HepG2 (cell line): ENCODE measurements at regions not wholly inside any gene's neighbourhood (a gene's known extent, or its start where the extent isn't known, plus 50 kb on each side); places are given as distances from the start of the nearest gene placed in this dataset.

ENCODE experiments used
- ATAC-seq: fragments of 200-7000 bp; cut with Tn5 transposase; 3 replicates; pipeline ENCODE4 v1.9.1; 2020; ENCODE audit warnings: mild to moderate bottlenecking, moderate library complexity
- BruUV-seq: library from RNA; stranded (reverse); fragments of 400-500 nt; replicated peaks from 2 replicates; lab custom pipeline; 2021; lab: Mats Ljungman, UMichigan
- CTCF ChIA-PET: fragments of 300-600 bp; formaldehyde crosslinking; extraction: SDS; loops from one replicate; lab custom pipeline; 2021; ENCODE audit warnings: low total read pairs, inconsistent platforms, low intra/inter-chr PET ratio; lab: Yijun Ruan, JAX
- POLR2A ChIA-PET: fragments of 350-600 bp; sonication (Branson Sonifier 250); formaldehyde crosslinking; loops from one replicate; lab custom pipeline; 2020; ENCODE audit warnings: antibody characterized with exemption, inconsistent platforms; lab: Yijun Ruan, JAX
- DNase-seq: peaks from one replicate; pipeline ENCODE4 v3.0.0-alpha.2; 2015; ENCODE audit warnings: low spot score
- FAIRE-seq: peaks from 3 replicates; lab custom pipeline; 2011; peaks lifted over from hg19 to GRCh38; lab: Jason Lieb, UNC
- H2AFZ ChIP-seq: one replicate; pipeline ENCODE4 v1.6.1; 2011; ENCODE audit warnings: low read length, inconsistent platforms
- H3K27ac ChIP-seq: fragments of 300-600 bp; 3 replicates; pipeline ENCODE4 v1.8.0; 2011; ENCODE audit warnings: mixed run types, mild to moderate bottlenecking, mixed read lengths, low read length, inconsistent platforms; ENCODE audit not compliant: insufficient read depth; ENCODE audit errors: extremely low read length
- H3K27me3 ChIP-seq, 2 experiments: fragments of 200-600 bp in 1 of 2; 2 replicates in 1 of 2; 3 replicates in 1 of 2; pipeline versions ENCODE4 v1.6.0 to v1.8.0; 2011; ENCODE audit warnings: low read length in 2 of 2, mild to moderate bottlenecking in 2 of 2, moderate library complexity in 2 of 2, inconsistent platforms in 1 of 2; ENCODE audit not compliant: insufficient read depth in 2 of 2, control insufficient read depth in 1 of 2
- H3K36me3 ChIP-seq, 2 experiments: fragments of 200-600 bp in 1 of 2; replicated peaks in 1 of 2; 2 replicates in 1 of 2; 3 replicates in 1 of 2; pipeline versions ENCODE4 v1.5.1 to v1.8.0; 2011; ENCODE audit warnings: low read length in 2 of 2, inconsistent platforms in 1 of 2; ENCODE audit not compliant: insufficient read depth in 2 of 2, control insufficient read depth in 1 of 2
- H3K4me1 ChIP-seq: 2 replicates; pipeline ENCODE4 v1.5.1; 2012; ENCODE audit warnings: low read length, inconsistent platforms; ENCODE audit not compliant: insufficient read depth
- H3K4me2 ChIP-seq: 2 replicates; pipeline ENCODE4 v1.6.0; 2011; ENCODE audit warnings: low read depth, low read length, inconsistent platforms
- H3K4me3 ChIP-seq, 3 experiments: fragments of 200-600 bp in 1 of 3; sonication (generic), shearing (Covaris generic) in 1 of 3; replicated peaks in 1 of 3; 2 replicates each; pipeline ENCODE4 v1.5.1; 2011 to 2016; ENCODE audit warnings: low read length in 3 of 3, inconsistent platforms in 2 of 3, low read depth in 2 of 3, mild to moderate bottlenecking in 2 of 3, control low read depth in 1 of 3, mixed read lengths in 1 of 3; ENCODE audit not compliant: insufficient read depth in 1 of 3
- H3K79me2 ChIP-seq: one replicate; pipeline ENCODE4 v1.6.1; 2011; ENCODE audit warnings: low read length, inconsistent platforms; ENCODE audit not compliant: insufficient read depth
- H3K9ac ChIP-seq: 2 replicates; pipeline ENCODE4 v1.6.0; 2011; ENCODE audit warnings: mild to moderate bottlenecking, low read depth, low read length, inconsistent platforms; ENCODE audit not compliant: insufficient read depth
- H3K9me3 ChIP-seq: 2 replicates; pipeline ENCODE4 v1.5.1; 2012; ENCODE audit warnings: mild to moderate bottlenecking, low read length
- H4K20me1 ChIP-seq: 2 replicates; pipeline ENCODE4 v1.6.0; 2011; ENCODE audit warnings: inconsistent platforms, mild to moderate bottlenecking, low read length, moderate library complexity; ENCODE audit not compliant: insufficient read depth
- CBFB ChIP-seq: sonication (generic); formaldehyde crosslinking; IDR thresholded peaks from 2 replicates; pipeline ENCODE4 v1.4.0; 2020; ENCODE audit warnings: missing genetic modification reagents
- RAD21 ChIP-seq: fragments of 450-650 bp; formaldehyde crosslinking; IDR thresholded peaks from 2 replicates; pipeline ENCODE4 v1.5.0; 2020; ENCODE audit warnings: mild to moderate bottlenecking
- ZNF138 ChIP-seq: sonication (generic); formaldehyde crosslinking; IDR thresholded peaks from 2 replicates; pipeline ENCODE4 v1.5.0; 2020; ENCODE audit warnings: mild to moderate bottlenecking, low read depth, missing genetic modification reagents
- ZNF441 ChIP-seq: sonication (generic); formaldehyde crosslinking; IDR thresholded peaks from 2 replicates; pipeline ENCODE4 v1.7.0; 2021; ENCODE audit warnings: missing genetic modification reagents, borderline replicate concordance
- ZNF644 ChIP-seq: IDR thresholded peaks from 2 replicates; pipeline ENCODE4 v1.6.1; 2016; ENCODE audit warnings: low read depth
- in situ Hi-C: cut with HindIII; loops from 2 replicates; pipeline ENCODE4 v1.10.0; 2017; ENCODE audit warnings: low pct_unique_long_range_greater_than_20kb; ENCODE audit not compliant: extremely low pct_ligation_motif_present
- intact Hi-C: fragments of 100-400 bp; cut with micrococcal nuclease; formaldehyde crosslinking; loops from one replicate; pipeline ENCODE4 v1.10.0; 2022; ENCODE audit not compliant: unreplicated experiment
- TF ChIP-seq, protein P1 (sequence below): sonication (generic); formaldehyde crosslinking; IDR thresholded peaks from 2 replicates; pipeline ENCODE4 v1.9.0; 2021; ENCODE audit warnings: missing genetic modification reagents, borderline replicate concordance
- TF ChIP-seq, protein P2 (sequence below): sonication (generic); formaldehyde crosslinking; IDR thresholded peaks from 2 replicates; pipeline ENCODE4 v1.9.0; 2022; ENCODE audit warnings: low read depth, missing genetic modification reagents

GRCh38 chr18:5036523-5036922 lies 160.5 kb downstream of the AKAIN1 start:
- Histone ChIP-seq H3K27me3 (no peaks in the 10 kb centered on the region), H3K36me3 (no peaks in the 10 kb centered on the region), H3K9me3 (no peaks in the 10 kb centered on the region), H3K4me3 (no peak overlapping the region), H2AFZ (no peak overlapping the region), H3K27ac (no peak overlapping the region), H4K20me1 (no peaks in the 10 kb centered on the region), H3K79me2 (no peaks in the 10 kb centered on the region), H3K4me1 (no peaks in the 10 kb centered on the region), H3K9ac (no peak overlapping the region), H3K4me2 (no peak overlapping the region)
- no peak for FAIRE-seq
- ChIA-PET CTCF (no interaction called here), POLR2A (no interaction called here)
- intact Hi-C loops = no loop called here
- BruUV-seq = no TSS peak
- in situ Hi-C loops = no loop called here
- no peak for DNase-seq
- TF ChIP-seq ZNF441 (no peak), ZNF138 (CRISPR knock-in tag) (no peak), ZNF644 (no peak), CBFB (no peak), RAD21 (no peak)
- TF ChIP-seq, protein P1, sequence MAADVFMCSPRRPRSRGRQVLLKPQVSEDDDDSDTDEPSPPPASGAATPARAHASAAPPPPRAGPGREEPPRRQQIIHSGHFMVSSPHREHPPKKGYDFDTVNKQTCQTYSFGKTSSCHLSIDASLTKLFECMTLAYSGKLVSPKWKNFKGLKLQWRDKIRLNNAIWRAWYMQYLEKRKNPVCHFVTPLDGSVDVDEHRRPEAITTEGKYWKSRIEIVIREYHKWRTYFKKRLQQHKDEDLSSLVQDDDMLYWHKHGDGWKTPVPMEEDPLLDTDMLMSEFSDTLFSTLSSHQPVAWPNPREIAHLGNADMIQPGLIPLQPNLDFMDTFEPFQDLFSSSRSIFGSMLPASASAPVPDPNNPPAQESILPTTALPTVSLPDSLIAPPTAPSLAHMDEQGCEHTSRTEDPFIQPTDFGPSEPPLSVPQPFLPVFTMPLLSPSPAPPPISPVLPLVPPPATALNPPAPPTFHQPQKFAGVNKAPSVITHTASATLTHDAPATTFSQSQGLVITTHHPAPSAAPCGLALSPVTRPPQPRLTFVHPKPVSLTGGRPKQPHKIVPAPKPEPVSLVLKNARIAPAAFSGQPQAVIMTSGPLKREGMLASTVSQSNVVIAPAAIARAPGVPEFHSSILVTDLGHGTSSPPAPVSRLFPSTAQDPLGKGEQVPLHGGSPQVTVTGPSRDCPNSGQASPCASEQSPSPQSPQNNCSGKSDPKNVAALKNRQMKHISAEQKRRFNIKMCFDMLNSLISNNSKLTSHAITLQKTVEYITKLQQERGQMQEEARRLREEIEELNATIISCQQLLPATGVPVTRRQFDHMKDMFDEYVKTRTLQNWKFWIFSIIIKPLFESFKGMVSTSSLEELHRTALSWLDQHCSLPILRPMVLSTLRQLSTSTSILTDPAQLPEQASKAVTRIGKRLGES (CRISPR knock-in tag) = no peak
- TF ChIP-seq, protein P2, sequence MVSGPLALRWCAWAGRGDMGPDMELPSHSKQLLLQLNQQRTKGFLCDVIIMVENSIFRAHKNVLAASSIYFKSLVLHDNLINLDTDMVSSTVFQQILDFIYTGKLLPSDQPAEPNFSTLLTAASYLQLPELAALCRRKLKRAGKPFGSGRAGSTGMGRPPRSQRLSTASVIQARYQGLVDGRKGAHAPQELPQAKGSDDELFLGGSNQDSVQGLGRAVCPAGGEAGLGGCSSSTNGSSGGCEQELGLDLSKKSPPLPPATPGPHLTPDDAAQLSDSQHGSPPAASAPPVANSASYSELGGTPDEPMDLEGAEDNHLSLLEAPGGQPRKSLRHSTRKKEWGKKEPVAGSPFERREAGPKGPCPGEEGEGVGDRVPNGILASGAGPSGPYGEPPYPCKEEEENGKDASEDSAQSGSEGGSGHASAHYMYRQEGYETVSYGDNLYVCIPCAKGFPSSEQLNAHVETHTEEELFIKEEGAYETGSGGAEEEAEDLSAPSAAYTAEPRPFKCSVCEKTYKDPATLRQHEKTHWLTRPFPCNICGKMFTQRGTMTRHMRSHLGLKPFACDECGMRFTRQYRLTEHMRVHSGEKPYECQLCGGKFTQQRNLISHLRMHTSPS (CRISPR knock-in tag) = no peak
- ATAC-seq = no peak
